SK-N-SH (cell line): ENCODE measurements at regions not wholly inside any gene's neighbourhood (a gene's known extent, or its start where the extent isn't known, plus 50 kb on each side); places are given as distances from the start of the nearest gene placed in this dataset.

ENCODE experiments used
- CTCF ChIA-PET: fragments of 300-600, 350-600 bp; formaldehyde crosslinking; extraction: SDS; loops from one replicate; lab custom pipeline; 2021; lab: Yijun Ruan, JAX
- POLR2A ChIA-PET: fragments of 350-600 bp; sonication (Branson Sonifier 250); formaldehyde crosslinking; extraction: SDS; loops from one replicate; lab custom pipeline; 2020; ENCODE audit warnings: antibody characterized with exemption, inconsistent platforms; lab: Yijun Ruan, JAX
- DNase-seq: peaks from one replicate; pipeline ENCODE4 v3.0.0; 2012
- H2AFZ ChIP-seq: fragments of 200-600 bp; sonication (generic); 2 replicates; pipeline ENCODE4 v1.8.1; 2016; ENCODE audit warnings: antibody characterized with exemption, mild to moderate bottlenecking, low read depth
- H3F3A ChIP-seq: fragments of 200-600 bp; sonication (generic); replicated peaks from 2 replicates; pipeline ENCODE3; 2016; ENCODE audit warnings: antibody characterized with exemption, mild to moderate bottlenecking; ENCODE audit not compliant: insufficient read depth
- H3K27ac ChIP-seq, 2 experiments: fragments of 200-500 bp in 1 of 2; fragments of 200-600 bp in 1 of 2; sonication (Bioruptor generic) in 1 of 2; sonication (generic), shearing (Covaris generic) in 1 of 2; 2 replicates each; pipeline versions ENCODE4 v1.5.1 to v1.6.1; 2014 to 2016; ENCODE audit warnings: low read depth in 2 of 2, inconsistent platforms in 1 of 2, low read length in 1 of 2, mild to moderate bottlenecking in 1 of 2, mixed read lengths in 1 of 2
- H3K27me3 ChIP-seq: fragments of 200-600 bp; sonication (generic), shearing (Covaris generic); 2 replicates; pipeline ENCODE4 v1.6.1; 2016; ENCODE audit warnings: mixed run types; ENCODE audit not compliant: insufficient read depth
- H3K36me3 ChIP-seq, 2 experiments: fragments of 200-500 bp in 1 of 2; fragments of 200-600 bp in 1 of 2; sonication (Bioruptor generic) in 1 of 2; sonication (generic) in 1 of 2; replicated peaks in 1 of 2; 2 replicates each; pipeline versions ENCODE3 to v1.5.1; 2014 to 2016; ENCODE audit warnings: low read length in 1 of 2, mild to moderate bottlenecking in 1 of 2; ENCODE audit not compliant: insufficient read depth in 2 of 2, control insufficient read depth in 1 of 2
- H3K4me1 ChIP-seq, 2 experiments: fragments of 200-500 bp in 1 of 2; fragments of 200-600 bp in 1 of 2; sonication (Bioruptor generic) in 1 of 2; sonication (generic), shearing (Covaris generic) in 1 of 2; 2 replicates each; pipeline versions ENCODE4 v1.5.1 to v1.6.1; 2014 to 2016; ENCODE audit warnings: low read depth in 1 of 2, low read length in 1 of 2, mixed run types in 1 of 2; ENCODE audit not compliant: insufficient read depth in 2 of 2, control insufficient read depth in 1 of 2
- H3K4me2 ChIP-seq: fragments of 200-600 bp; sonication (generic), shearing (Covaris generic); 2 replicates; pipeline ENCODE4 v1.6.1; 2017; ENCODE audit warnings: mixed run types
- H3K4me3 ChIP-seq, 2 experiments: fragments of 200-500 bp in 1 of 2; fragments of 200-600 bp in 1 of 2; sonication (Bioruptor generic) in 1 of 2; sonication (generic), shearing (Covaris generic) in 1 of 2; 2 replicates each; pipeline versions ENCODE4 v1.5.1 to v1.8.1; 2014 to 2016; ENCODE audit warnings: low read depth in 2 of 2, inconsistent platforms in 1 of 2, low read length in 1 of 2, mild to moderate bottlenecking in 1 of 2, mixed read lengths in 1 of 2, moderate library complexity in 1 of 2
- H3K79me2 ChIP-seq: fragments of 200-600 bp; sonication (generic); 2 replicates; pipeline ENCODE4 v1.8.1; 2017; ENCODE audit warnings: mild to moderate bottlenecking; ENCODE audit not compliant: insufficient read depth
- H3K9ac ChIP-seq: fragments of 200-600 bp; sonication (generic); 2 replicates; pipeline ENCODE4 v1.6.1; 2017; ENCODE audit warnings: mixed run types
- H3K9me2 ChIP-seq: fragments of 200-600 bp; sonication (generic); 2 replicates; pipeline ENCODE4 v1.6.1; 2017; ENCODE audit warnings: mixed run types
- H3K9me3 ChIP-seq: fragments of 200-600 bp; sonication (generic); 2 replicates; pipeline ENCODE4 v1.6.1; 2017; ENCODE audit warnings: mixed run types, mild to moderate bottlenecking, moderate library complexity
- H4K20me1 ChIP-seq: fragments of 200-600 bp; sonication (generic); 2 replicates; pipeline ENCODE4 v1.6.1; 2017; ENCODE audit warnings: mild to moderate bottlenecking, mixed run types; ENCODE audit not compliant: insufficient read depth
- CHD2 ChIP-seq: fragments of 150-350 bp; IDR thresholded peaks from 2 replicates; pipeline ENCODE4 v1.6.1; 2018; ENCODE audit warnings: low read length; ENCODE audit not compliant: partially characterized antibody
- EZH2phosphoT487 ChIP-seq: fragments of 200-600 bp; sonication (generic); IDR thresholded peaks from 2 replicates; pipeline ENCODE4 v1.6.1; 2017; ENCODE audit warnings: low read depth, mixed run types, mild to moderate bottlenecking, antibody characterized with exemption, moderate library complexity, borderline replicate concordance
- GATA2 ChIP-seq: sonication (generic); formaldehyde crosslinking; IDR thresholded peaks from 2 replicates; pipeline ENCODE4 v1.5.0; 2020; ENCODE audit warnings: mild to moderate bottlenecking, missing genetic modification reagents
- NFIC ChIP-seq: IDR thresholded peaks from 2 replicates; pipeline ENCODE4 v1.4.0; 2012; ENCODE audit warnings: borderline replicate concordance
- NRF1 ChIP-seq: IDR thresholded peaks from 2 replicates; pipeline ENCODE4 v1.6.1; 2012; ENCODE audit warnings: low read depth, mild to moderate bottlenecking, low read length
- RCOR1 ChIP-seq: fragments of 150-350 bp; IDR thresholded peaks from 2 replicates; pipeline ENCODE4 v1.6.1; 2017; ENCODE audit warnings: antibody characterized with exemption, low read length
- RFX5 ChIP-seq: IDR thresholded peaks from 2 replicates; pipeline ENCODE4 v1.6.1; 2012; ENCODE audit warnings: mild to moderate bottlenecking, improper control_type of control experiment, low read length
- TAF1 ChIP-seq: IDR thresholded peaks from 2 replicates; pipeline ENCODE4 v1.6.1; 2012; ENCODE audit warnings: low read depth, mild to moderate bottlenecking, low read length, moderate library complexity, borderline replicate concordance
- WGBS: methylation state at CpG from one replicate; pipeline ENCODE4 v1.1.6; 2017; ENCODE audit warnings: low lambda C conversion rate; 5-methylcytosine and 5-hydroxymethylcytosine counted together
- TF ChIP-seq, protein P1 (sequence below): IDR thresholded peaks from 2 replicates; pipeline ENCODE4 v1.4.0; 2012; ENCODE audit warnings: low read depth, borderline replicate concordance
- TF ChIP-seq, protein P2 (sequence below): IDR thresholded peaks from 2 replicates; pipeline ENCODE4 v1.6.1; 2012; ENCODE audit warnings: mild to moderate bottlenecking, low read depth, low read length, moderate library complexity
- TF ChIP-seq, protein P3 (sequence below): IDR thresholded peaks from 2 replicates; pipeline ENCODE4 v1.4.0; 2012; ENCODE audit warnings: low read depth, borderline replicate concordance
- TF ChIP-seq, protein P4 (sequence below): fragments of 200-600 bp; sonication (generic); IDR thresholded peaks from 2 replicates; pipeline ENCODE4 v1.6.1; 2017; ENCODE audit warnings: antibody characterized with exemption, mild to moderate bottlenecking, moderate library complexity

DNA sequence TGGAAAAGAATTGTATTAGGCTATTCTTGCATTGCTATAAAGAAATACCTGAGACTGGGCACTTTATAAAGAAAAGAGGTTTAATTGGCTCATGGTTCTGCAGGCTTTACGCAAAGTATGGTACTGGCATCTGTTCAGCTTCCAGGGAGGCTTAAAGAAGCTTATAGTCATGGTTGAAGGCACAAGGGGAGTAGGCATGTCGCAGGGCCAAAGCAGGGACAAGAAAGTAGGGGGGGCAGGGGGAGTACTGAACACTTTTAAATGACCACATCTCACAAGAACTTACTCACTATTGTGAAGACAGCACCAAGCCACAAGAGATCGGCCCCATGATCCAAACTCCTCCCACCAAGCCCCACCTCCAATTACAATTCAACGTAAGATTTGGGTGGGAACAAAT is 152.5 kb upstream of the PHF14 start:
- H2AFZ ChIP-seq, result no peak overlapping the region
- CTCF ChIA-PET, result no interaction called here
- H3K27me3 ChIP-seq, result no peaks in the 10 kb centered on the region
- no peak for DNase-seq
- TF ChIP-seq, protein P1, sequence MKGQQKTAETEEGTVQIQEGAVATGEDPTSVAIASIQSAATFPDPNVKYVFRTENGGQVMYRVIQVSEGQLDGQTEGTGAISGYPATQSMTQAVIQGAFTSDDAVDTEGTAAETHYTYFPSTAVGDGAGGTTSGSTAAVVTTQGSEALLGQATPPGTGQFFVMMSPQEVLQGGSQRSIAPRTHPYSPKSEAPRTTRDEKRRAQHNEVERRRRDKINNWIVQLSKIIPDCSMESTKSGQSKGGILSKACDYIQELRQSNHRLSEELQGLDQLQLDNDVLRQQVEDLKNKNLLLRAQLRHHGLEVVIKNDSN, result no peak
- TF ChIP-seq, protein P2, sequence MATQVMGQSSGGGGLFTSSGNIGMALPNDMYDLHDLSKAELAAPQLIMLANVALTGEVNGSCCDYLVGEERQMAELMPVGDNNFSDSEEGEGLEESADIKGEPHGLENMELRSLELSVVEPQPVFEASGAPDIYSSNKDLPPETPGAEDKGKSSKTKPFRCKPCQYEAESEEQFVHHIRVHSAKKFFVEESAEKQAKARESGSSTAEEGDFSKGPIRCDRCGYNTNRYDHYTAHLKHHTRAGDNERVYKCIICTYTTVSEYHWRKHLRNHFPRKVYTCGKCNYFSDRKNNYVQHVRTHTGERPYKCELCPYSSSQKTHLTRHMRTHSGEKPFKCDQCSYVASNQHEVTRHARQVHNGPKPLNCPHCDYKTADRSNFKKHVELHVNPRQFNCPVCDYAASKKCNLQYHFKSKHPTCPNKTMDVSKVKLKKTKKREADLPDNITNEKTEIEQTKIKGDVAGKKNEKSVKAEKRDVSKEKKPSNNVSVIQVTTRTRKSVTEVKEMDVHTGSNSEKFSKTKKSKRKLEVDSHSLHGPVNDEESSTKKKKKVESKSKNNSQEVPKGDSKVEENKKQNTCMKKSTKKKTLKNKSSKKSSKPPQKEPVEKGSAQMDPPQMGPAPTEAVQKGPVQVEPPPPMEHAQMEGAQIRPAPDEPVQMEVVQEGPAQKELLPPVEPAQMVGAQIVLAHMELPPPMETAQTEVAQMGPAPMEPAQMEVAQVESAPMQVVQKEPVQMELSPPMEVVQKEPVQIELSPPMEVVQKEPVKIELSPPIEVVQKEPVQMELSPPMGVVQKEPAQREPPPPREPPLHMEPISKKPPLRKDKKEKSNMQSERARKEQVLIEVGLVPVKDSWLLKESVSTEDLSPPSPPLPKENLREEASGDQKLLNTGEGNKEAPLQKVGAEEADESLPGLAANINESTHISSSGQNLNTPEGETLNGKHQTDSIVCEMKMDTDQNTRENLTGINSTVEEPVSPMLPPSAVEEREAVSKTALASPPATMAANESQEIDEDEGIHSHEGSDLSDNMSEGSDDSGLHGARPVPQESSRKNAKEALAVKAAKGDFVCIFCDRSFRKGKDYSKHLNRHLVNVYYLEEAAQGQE, result no peak
- TF ChIP-seq NRF1 (no peak), NFIC (no peak)
- TF ChIP-seq, protein P3, sequence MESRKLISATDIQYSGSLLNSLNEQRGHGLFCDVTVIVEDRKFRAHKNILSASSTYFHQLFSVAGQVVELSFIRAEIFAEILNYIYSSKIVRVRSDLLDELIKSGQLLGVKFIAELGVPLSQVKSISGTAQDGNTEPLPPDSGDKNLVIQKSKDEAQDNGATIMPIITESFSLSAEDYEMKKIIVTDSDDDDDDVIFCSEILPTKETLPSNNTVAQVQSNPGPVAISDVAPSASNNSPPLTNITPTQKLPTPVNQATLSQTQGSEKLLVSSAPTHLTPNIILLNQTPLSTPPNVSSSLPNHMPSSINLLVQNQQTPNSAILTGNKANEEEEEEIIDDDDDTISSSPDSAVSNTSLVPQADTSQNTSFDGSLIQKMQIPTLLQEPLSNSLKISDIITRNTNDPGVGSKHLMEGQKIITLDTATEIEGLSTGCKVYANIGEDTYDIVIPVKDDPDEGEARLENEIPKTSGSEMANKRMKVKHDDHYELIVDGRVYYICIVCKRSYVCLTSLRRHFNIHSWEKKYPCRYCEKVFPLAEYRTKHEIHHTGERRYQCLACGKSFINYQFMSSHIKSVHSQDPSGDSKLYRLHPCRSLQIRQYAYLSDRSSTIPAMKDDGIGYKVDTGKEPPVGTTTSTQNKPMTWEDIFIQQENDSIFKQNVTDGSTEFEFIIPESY, result no peak
- TF ChIP-seq, all 33 proteins: peak for 0
- Histone ChIP-seq H4K20me1 (no peaks in the 10 kb centered on the region), H3K9ac (no peak overlapping the region), H3K4me3 (no peak overlapping the region), H3K27ac (no peak overlapping the region), H3K4me2 (no peak overlapping the region), H3K4me1 (peaks cover 0 to 6% of the 10 kb centered on the region in 2 experiments; a peak in 1 of 4 replicates), H3K36me3 (no peaks in the 10 kb centered on the region), H3K79me2 (no peaks in the 10 kb centered on the region), H3F3A (no peaks in the 10 kb centered on the region), H3K9me3 (no peaks in the 10 kb centered on the region), H3K9me2 (no peaks in the 10 kb centered on the region)
- 39% methylated on average over 4 of the region's 4 CpGs for WGBS
- POLR2A ChIA-PET, result no interaction called here

DNA sequence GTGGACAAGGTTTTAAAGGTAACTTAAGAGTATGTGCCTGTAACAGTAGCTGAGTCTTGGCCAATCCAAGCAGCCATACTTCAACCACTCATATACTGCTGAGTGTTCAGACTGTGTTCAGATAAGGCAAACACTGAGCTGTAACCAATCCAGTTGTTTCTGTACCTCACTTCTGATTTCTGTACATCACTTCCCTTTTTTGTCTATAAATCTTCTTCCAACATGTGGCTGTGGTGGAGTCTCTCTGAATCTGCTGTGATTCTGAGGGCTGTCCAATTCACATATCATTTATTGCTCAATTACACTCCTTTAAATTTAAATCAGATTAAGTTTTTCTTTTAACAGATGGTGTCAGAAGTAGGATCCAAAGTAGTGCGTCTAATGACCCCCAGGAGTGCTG is 149.5 kb upstream of the PHF14 start:
- POLR2A ChIA-PET, result no interaction called here
- WGBS, result 35% methylated on average over 1 of the region's 1 CpG
- TF ChIP-seq TAF1 (no peak), CHD2 (no peak), RCOR1 (no peak), EZH2phosphoT487 (no peak), GATA2 (CRISPR knock-in tag) (no peak), NRF1 (no peak), RFX5 (no peak)
- TF ChIP-seq, protein P2, result no peak
- TF ChIP-seq, protein P1, result no peak
- TF ChIP-seq, protein P4, sequence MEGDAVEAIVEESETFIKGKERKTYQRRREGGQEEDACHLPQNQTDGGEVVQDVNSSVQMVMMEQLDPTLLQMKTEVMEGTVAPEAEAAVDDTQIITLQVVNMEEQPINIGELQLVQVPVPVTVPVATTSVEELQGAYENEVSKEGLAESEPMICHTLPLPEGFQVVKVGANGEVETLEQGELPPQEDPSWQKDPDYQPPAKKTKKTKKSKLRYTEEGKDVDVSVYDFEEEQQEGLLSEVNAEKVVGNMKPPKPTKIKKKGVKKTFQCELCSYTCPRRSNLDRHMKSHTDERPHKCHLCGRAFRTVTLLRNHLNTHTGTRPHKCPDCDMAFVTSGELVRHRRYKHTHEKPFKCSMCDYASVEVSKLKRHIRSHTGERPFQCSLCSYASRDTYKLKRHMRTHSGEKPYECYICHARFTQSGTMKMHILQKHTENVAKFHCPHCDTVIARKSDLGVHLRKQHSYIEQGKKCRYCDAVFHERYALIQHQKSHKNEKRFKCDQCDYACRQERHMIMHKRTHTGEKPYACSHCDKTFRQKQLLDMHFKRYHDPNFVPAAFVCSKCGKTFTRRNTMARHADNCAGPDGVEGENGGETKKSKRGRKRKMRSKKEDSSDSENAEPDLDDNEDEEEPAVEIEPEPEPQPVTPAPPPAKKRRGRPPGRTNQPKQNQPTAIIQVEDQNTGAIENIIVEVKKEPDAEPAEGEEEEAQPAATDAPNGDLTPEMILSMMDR, result no peak

More for the DNA sequence above, 149.5 kb upstream of the PHF14 start:
- Histone ChIP-seq H3K36me3 (no peaks in the 10 kb centered on the region), H2AFZ (no peak overlapping the region), H3K9me3 (peaks cover 8% of the 10 kb centered on the region; the same call in 1 of the 2 replicates), H3K27ac (no peak overlapping the region), H3K79me2 (no peaks in the 10 kb centered on the region), H3F3A (no peaks in the 10 kb centered on the region), H4K20me1 (no peaks in the 10 kb centered on the region), H3K9me2 (no peaks in the 10 kb centered on the region), H3K9ac (no peak overlapping the region), H3K4me2 (no peak overlapping the region), H3K27me3 (no peaks in the 10 kb centered on the region), H3K4me3 (no peak overlapping the region), H3K4me1 (peaks cover 0 to 6% of the 10 kb centered on the region in 2 experiments; a peak in 1 of 4 replicates)
- CTCF ChIA-PET, result no interaction called here
- DNase-seq, result no peak
